ENCODE measurements at regions not wholly inside any gene's neighbourhood (a gene's known extent, or its start where the extent isn't known, plus 50 kb on each side); places are given as distances from the start of the nearest gene placed in this dataset.

- Histone ChIP-seq H3K36me3 (no peaks in the 10 kb centered on the region), H3K4me1 (no peaks in the 10 kb centered on the region), H3K4me3 (no peak overlapping the region), H3K9me3 (no peaks in the 10 kb centered on the region), H3K27me3 (no peaks in the 10 kb centered on the region), H3K27ac (no peak overlapping the region)
- ATAC-seq = no peak
- TF ChIP-seq EP300 (IDR thresholded peaks at IDR 0.05) (no peak), CTCF (IDR thresholded peaks at IDR 0.05) (no peak), POLR2AphosphoS5 (IDR thresholded peaks at IDR 0.05) (no peak), POLR2A (IDR thresholded peaks at IDR 0.05) (no peak)
- WGBS, 2 donors (ENCODE audit: low coverage in 1 of 2) = 41 to 47% methylated on average over 2 of the region's 2 CpGs
Measured at GRCh38 chr14:43157661-43158060, 1349.4 kb downstream of the FSCB start.

GRCh38 chr14:43155924-43156323 is 1351.2 kb downstream of the FSCB start:
- no peaks in the 10 kb centered on the region for H3K36me3 ChIP-seq
- 88 to 92% methylated on average over 2 of the region's 2 CpGs for WGBS, 2 donors (ENCODE audit: low coverage in 1 of 2)
- H3K4me1 ChIP-seq = no peaks in the 10 kb centered on the region
- ATAC-seq = no peak
- no peak for TF ChIP-seq POLR2AphosphoS5 (IDR thresholded peaks at IDR 0.05)
- no peak for TF ChIP-seq EP300 (IDR thresholded peaks at IDR 0.05)
- no peak for TF ChIP-seq POLR2A (IDR thresholded peaks at IDR 0.05)
- no peak for TF ChIP-seq CTCF (IDR thresholded peaks at IDR 0.05)
- H3K27me3 ChIP-seq = no peaks in the 10 kb centered on the region
- no peak overlapping the region for H3K4me3 ChIP-seq
- no peak overlapping the region for H3K27ac ChIP-seq
- H3K9me3 ChIP-seq = no peaks in the 10 kb centered on the region

GRCh38 chr14:43155258-43155657 is 1351.8 kb downstream of the FSCB start:
- Histone ChIP-seq H3K36me3 (no peaks in the 10 kb centered on the region), H3K4me1 (no peaks in the 10 kb centered on the region), H3K27me3 (no peaks in the 10 kb centered on the region), H3K27ac (no peak overlapping the region), H3K9me3 (no peaks in the 10 kb centered on the region), H3K4me3 (no peak overlapping the region)
- WGBS, 2 donors (ENCODE audit: low coverage in 1 of 2) = 100% methylated on average over 1 of the region's 1 CpG
- TF ChIP-seq POLR2AphosphoS5 (IDR thresholded peaks at IDR 0.05) (no peak), EP300 (IDR thresholded peaks at IDR 0.05) (no peak), POLR2A (IDR thresholded peaks at IDR 0.05) (no peak), CTCF (IDR thresholded peaks at IDR 0.05) (no peak)
- ATAC-seq = no peak

- Histone ChIP-seq H3K36me3 (no peaks in the 10 kb centered on the region), H3K9me3 (no peaks in the 10 kb centered on the region), H3K4me3 (no peak overlapping the region), H3K27me3 (no peaks in the 10 kb centered on the region), H3K4me1 (no peaks in the 10 kb centered on the region), H3K27ac (no peak overlapping the region)
- ATAC-seq = no peak
- WGBS, 2 donors (ENCODE audit: low coverage in 1 of 2) = 53 to 58% methylated on average over 3 of the region's 3 CpGs
- TF ChIP-seq POLR2A (IDR thresholded peaks at IDR 0.05) (no peak), POLR2AphosphoS5 (IDR thresholded peaks at IDR 0.05) (no peak)
Measured at GRCh38 chr14:43147485-43147884, 1359.6 kb downstream of the FSCB start.

GRCh38 chr14:43145361-43145760 is 1361.7 kb downstream of the FSCB start:
- Histone ChIP-seq H3K4me3 (no peak overlapping the region), H3K9me3 (no peaks in the 10 kb centered on the region), H3K27me3 (no peaks in the 10 kb centered on the region), H3K27ac (no peak overlapping the region), H3K4me1 (no peaks in the 10 kb centered on the region), H3K36me3 (no peaks in the 10 kb centered on the region)
- ATAC-seq = no peak
- 35 to 40% methylated on average over 2 of the region's 2 CpGs for WGBS, 2 donors (ENCODE audit: low coverage in 1 of 2)
- TF ChIP-seq EP300 (IDR thresholded peaks at IDR 0.05) (no peak), POLR2AphosphoS5 (IDR thresholded peaks at IDR 0.05) (no peak), CTCF (IDR thresholded peaks at IDR 0.05) (no peak), POLR2A (IDR thresholded peaks at IDR 0.05) (no peak)

Measured in gastroesophageal sphincter (tissue), 4 donors.